Stimulated activated naive CD4-positive, alpha-beta T cell (primary cell): ENCODE measurements at regions not wholly inside any gene's neighbourhood (a gene's known extent, or its start where the extent isn't known, plus 50 kb on each side); places are given as distances from the start of the nearest gene placed in this dataset.
"Not testable (repeated sequence)": the region's sequence is repeated elsewhere in the genome, so short reads cannot be mapped to it uniquely, and the experiment has no call there.

Experiments
- DNase-seq, 6 experiments: peaks; one replicate each; lab custom pipeline; 2025; lab: John Stamatoyannopoulos, UW

DNA sequence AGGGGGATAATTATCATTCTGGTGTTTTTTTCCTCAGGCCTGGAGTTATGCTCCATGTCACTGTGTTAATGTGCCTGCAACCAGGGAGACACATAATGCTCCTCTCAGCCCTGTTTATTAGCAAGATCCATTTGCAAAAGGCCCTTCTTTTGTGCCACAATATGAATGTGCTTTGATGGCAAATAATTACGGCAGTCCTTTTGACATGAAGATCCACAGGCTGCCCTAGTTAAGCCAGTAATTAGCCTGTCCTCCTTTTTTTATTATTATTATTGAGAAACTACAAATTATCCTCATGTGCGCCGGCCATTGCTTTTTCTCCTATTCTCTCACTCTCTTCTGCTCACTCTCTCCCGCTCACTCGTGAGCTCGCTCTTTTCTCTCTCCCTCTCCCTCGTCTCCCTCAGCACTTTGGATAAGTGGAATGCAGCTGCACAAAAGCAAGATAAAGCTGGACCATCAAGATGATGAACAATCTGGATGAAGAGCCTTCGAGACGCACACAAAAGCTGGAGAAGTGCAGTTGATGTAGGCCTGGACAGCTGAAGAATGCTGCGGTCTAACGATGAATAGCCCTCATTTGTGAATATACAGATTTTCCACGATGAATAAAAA lies 762.3 kb downstream of the BCL11A start:
- DNase-seq: no peak

GRCh38 chr2:59790186-59791003 lies 763.1 kb downstream of the BCL11A start:
- DNase-seq: no peak

DNA sequence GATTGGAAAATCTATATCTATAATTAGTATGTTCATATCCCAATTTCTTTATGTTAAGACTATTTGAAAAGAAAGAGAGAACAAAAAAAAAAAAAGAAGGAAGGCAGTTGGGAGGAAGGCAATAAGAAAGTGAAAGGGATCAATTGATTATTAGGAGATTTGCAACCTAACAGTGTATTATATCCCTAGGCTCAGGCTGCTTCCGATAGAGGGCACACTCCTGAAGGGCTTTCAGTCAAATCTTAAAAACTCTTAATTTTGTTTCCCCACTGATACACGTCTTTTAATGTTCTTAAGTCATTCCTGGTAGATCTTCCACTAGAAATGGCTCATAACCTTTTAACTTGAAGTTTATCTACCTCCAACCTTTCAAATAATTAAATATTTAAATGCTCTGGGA lies 763.9 kb downstream of the BCL11A start:
- no peak for DNase-seq

DNA sequence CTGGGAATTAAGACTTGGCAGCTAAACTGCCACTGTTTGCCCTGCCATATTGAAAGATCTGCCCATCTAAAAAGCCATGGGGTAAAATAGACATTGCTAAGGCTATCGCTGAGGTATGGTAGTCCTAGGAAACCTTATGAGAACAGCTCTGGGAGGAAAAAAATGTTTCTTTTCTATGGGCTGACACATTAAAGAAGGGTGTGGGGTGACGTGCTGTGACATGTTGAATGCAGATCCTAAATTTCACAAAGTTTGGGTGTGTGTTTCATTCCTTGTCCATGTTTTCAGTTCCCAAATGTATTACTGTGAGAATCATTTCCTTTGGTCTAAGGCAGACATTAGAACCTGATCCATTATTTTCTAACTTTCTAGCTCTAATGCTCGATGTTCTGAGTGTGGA lies 766.4 kb downstream of the BCL11A start:
- DNase-seq: no peak

DNA sequence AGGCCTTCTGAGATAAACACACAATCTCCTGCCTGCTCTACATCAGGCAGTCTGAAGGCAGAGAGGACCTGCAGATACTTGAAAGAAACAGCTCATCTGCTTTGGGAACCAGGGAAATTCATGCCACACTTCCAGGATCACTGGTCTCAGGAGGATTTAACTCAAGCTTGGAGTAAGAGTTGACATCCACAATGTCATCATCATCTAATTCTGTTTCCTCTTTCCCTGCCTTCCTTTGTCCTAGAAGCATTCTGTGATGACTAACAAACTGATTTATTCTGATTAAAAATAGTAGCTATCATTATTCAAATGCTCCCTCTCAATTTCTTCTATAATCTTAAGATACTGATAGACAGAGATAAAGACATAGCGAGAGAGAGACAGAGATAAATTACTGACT lies 766.8 kb downstream of the BCL11A start:
- DNase-seq: no peak

DNA sequence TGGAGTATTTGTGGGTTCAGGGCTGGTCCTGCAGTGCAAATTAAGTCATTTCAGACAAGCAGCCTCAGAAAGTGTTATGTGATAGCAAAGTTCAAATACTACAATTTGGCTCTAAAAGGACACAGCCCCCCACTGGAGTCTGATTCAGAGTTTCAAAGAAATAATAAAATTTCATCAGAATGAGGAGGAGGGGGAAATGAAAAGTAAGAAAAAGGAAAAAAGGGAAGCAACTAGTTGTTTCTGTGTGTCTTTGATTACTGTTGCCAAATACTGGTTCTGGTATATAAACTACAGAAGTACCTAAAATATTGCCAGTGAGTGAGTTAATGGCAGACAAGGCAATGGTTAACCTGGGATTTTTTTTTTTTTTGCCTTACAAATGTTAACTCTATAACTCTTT lies 773.9 kb downstream of the BCL11A start:
- no peak for DNase-seq

GRCh38 chr2:59777120-59777519 lies 776.3 kb downstream of the BCL11A start:
- no peak for DNase-seq

DNA sequence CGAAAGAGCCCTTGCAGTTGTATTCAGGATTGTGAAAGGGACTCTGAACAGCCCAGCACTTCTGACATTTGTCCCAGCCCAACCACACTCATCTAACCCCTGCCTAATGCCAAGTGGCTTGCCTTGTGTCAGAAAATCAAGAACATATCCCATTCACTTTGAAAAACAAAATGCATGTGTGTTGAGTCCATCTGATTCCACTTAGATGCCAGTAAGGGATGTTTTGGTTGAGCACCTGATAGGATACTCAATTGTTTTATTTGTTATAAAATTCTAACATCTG lies 776.8 kb downstream of the BCL11A start:
- no peak for DNase-seq

- DNase-seq: no peak
Observed at GRCh38 chr2:59774821-59775433, 778.5 kb downstream of the BCL11A start.

DNA sequence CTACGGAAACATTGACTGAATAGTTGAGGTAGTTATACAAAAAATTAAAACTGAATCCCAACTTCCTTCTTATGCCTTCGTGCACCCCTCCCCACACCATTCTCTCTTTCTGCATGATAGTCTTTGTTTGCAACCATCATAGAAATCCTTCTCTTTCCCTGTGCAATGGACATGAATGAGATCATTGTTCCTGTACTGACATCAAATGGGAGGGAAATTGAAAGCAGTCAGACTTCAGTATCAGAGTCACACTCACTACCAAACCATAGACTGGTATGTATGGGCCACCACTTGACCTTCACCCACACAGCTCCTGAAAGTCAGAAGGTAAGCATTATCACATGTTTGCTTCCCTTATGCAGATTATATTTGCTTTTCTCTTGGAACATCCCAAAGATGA lies 782.8 kb downstream of the BCL11A start:
- DNase-seq: no peak

DNA sequence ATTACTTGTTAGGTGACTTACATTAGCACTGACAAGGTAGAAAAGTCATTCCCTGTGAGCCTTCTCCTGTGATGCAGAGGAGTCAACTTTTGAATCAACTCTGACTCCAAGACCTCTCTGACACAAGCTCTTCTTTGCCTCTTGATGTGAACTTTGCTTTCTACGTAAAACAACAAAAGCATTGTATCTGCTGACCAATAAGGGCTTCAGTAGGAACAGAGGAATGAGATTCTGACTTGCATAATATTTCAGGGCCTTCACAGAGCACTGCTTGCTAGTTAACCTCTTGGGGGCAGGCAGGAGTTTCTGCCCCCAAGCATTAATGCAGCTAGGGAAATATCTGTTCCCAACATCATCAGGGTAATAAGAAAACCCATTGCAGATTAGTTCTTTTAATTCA lies 791.5 kb downstream of the BCL11A start:
- DNase-seq: no peak

DNA sequence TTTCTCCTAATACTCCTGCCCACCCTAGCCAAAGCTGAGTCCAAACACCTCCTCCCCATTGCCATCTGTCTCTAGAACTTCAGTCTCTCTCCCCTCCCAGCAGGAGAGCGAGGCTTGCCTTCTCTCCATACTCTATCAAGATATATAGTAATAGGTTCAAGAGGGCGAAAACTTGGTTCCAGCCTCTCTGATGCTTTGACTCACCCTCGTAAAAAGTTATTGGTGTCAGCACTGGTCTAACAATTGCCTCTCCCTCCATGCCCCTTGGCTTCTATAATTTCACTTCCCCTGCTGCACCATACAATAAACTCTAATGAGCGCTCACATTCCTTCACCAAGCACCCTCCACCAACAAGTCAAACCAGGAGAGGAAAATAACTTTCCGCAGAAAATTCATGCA lies 797.3 kb downstream of the BCL11A start:
- no peak for DNase-seq

- DNase-seq: no peak
Observed at GRCh38 chr2:59754011-59754735, 799.3 kb downstream of the BCL11A start.

- no peak for DNase-seq
Observed at GRCh38 chr2:59752512-59752911, 800.9 kb downstream of the BCL11A start.

- DNase-seq: no peak
Observed at GRCh38 chr2:59752071-59752470, 801.4 kb downstream of the BCL11A start.

GRCh38 chr2:59751214-59751613 lies 802.2 kb downstream of the BCL11A start:
- DNase-seq: not testable (repeated sequence)

- DNase-seq: no peak
Observed at GRCh38 chr2:59746291-59746690, 807.2 kb downstream of the BCL11A start.

- DNase-seq: no peak
Observed at GRCh38 chr2:59745085-59745484, 808.4 kb downstream of the BCL11A start.

GRCh38 chr2:59744436-59744835 lies 809.0 kb downstream of the BCL11A start:
- no peak for DNase-seq

- DNase-seq: no peak
Observed at GRCh38 chr2:59741840-59742239, 811.6 kb downstream of the BCL11A start.

DNA sequence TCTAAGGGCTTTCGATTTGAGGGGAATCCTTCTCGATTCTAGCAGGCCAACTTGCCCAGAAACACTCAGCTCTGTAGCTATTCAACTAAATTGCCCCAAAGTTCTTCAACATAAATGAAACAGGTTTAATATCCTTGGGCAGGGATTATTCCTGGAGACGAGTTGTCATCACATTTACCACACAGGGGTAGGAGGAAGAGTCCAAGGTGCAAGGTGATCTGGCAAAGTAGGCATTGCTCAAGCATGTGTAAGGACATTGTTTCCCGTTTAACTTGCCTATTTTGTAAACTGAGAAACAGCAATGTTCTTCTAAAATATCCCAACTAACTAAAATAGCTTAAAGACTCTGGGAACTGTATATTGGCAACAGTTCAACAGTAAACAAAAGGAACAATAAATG lies 814.3 kb downstream of the BCL11A start:
- DNase-seq: no peak

DNA sequence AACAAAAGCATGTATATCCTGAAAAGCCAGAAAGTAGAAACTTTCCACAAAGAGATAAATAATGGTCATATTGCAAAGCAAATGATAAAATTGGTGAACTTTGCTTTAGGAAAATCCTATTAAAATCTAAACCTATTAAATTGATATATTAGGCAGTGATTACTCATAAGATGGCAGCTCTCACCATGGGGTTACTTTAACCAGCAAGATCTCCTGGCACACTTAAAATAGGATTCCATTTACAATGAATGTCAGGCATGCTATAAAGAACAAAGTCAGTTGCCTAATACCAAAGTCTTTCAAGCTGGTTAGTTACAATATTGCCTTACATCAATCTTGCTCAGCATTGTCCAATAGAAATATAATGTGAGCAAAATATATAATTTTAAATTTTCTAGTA lies 816.2 kb downstream of the BCL11A start:
- no peak for DNase-seq

- DNase-seq: no peak
Observed at GRCh38 chr2:59734743-59735142, 818.7 kb downstream of the BCL11A start.
